Sigmoid colon (tissue), 6 donors: ENCODE measurements at regions not wholly inside any gene's neighbourhood (a gene's known extent, or its start where the extent isn't known, plus 50 kb on each side); places are given as distances from the start of the nearest gene placed in this dataset.

Experiments
- DNase-seq: peaks from one replicate; pipeline ENCODE4 v3.0.0-alpha.2; 2019
- H3K27ac ChIP-seq, 4 donors: fragments of 200-600 bp; sonication (generic); one replicate each; pipeline ENCODE4 v1.5.1; 2016 to 2019; ENCODE audit warnings: mild to moderate bottlenecking in 1 of 4
- H3K27me3 ChIP-seq, 3 donors: fragments of 200-600 bp; sonication (generic); one replicate each; pipeline ENCODE4 v1.5.1; 2019; ENCODE audit warnings: mild to moderate bottlenecking in 1 of 3
- H3K36me3 ChIP-seq, 4 donors: fragments of 200-600 bp; sonication (generic); one replicate each; pipeline ENCODE4 v1.5.1; 2016 to 2019
- H3K4me1 ChIP-seq, 4 donors: fragments of 200-600 bp; sonication (generic); one replicate each; pipeline ENCODE4 v1.5.1; 2017 to 2019
- H3K4me3 ChIP-seq, 4 donors: fragments of 200-600 bp; sonication (generic); one replicate each; pipeline ENCODE4 v1.5.1; 2017 to 2019; ENCODE audit warnings: mild to moderate bottlenecking in 2 of 4, moderate library complexity in 1 of 4
- H3K9me3 ChIP-seq, 4 donors: fragments of 200-600 bp in 3 of 4; sonication (generic) in 3 of 4; one replicate each; pipeline versions ENCODE4 v1.5.1 to v1.6.1; 2013 to 2019
- EP300 ChIP-seq, 4 donors: sonication (generic); formaldehyde crosslinking; IDR thresholded peaks; one replicate each; pipeline ENCODE4 v1.6.1; 2017; ENCODE audit warnings: antibody characterized with exemption in 4 of 4
- POLR2A ChIP-seq, 2 donors: fragments of 450-650 bp; IDR thresholded peaks; one replicate each; pipeline ENCODE4 v1.6.1; 2016; ENCODE audit warnings: antibody characterized with exemption in 2 of 2, mild to moderate bottlenecking in 2 of 2, moderate library complexity in 2 of 2
- POLR2AphosphoS5 ChIP-seq, 4 donors: sonication (generic); formaldehyde crosslinking; IDR thresholded peaks; one replicate each; pipeline ENCODE4 v1.6.1; 2017; ENCODE audit warnings: antibody characterized with exemption in 4 of 4
- WGBS, 2 donors: extraction: QIAGEN DNeasy Blood & Tissue Kit; methylation state at CpG; one replicate each; pipeline ENCODE4 v1.1.7; 2013; 5-methylcytosine and 5-hydroxymethylcytosine counted together
- intact Hi-C: fragments of 100-400 bp; cut with DNase I; formaldehyde crosslinking; loops from one replicate; pipeline ENCODE4 v1.15.1; 2023
- TF ChIP-seq, protein P1 (sequence below), 4 experiments: fragments of 450-650 bp in 3 of 4; fragments of 200-600 bp in 1 of 4; IDR thresholded peaks; one replicate each; pipeline ENCODE4 v1.5.1; 2016 to 2019; ENCODE audit warnings: antibody characterized with exemption in 4 of 4, mild to moderate bottlenecking in 3 of 4, moderate library complexity in 2 of 4
- donor health status: healthy with polysubstance abuse.
- donor health status: healthy.

DNA sequence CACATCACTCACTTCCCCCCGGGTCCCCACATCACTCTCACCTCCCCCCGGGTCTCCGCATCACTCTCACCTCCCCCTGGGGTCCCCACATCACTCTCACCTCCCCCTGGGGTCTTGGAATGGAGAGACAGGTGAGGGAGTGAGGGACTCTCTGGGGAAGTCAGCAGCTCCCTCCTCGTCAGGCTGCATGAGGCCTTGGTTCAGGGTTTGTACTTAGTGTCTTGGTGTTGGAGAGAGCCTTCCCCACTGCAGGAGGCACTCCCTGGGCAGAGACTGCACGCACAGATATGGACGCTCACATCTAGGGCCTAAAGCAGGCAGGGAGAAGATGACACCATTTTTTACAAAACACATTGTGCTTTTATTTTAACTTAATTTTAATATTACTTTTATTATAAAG lies 56.5 kb upstream of the IRX4 start:
- H3K27ac ChIP-seq: no peak overlapping the region
- intact Hi-C loops: no loop called here
- no peaks in the 10 kb centered on the region for H3K27me3 ChIP-seq
- TF ChIP-seq POLR2AphosphoS5 (IDR thresholded peaks at IDR 0.05): no peak
- TF ChIP-seq, protein P1, sequence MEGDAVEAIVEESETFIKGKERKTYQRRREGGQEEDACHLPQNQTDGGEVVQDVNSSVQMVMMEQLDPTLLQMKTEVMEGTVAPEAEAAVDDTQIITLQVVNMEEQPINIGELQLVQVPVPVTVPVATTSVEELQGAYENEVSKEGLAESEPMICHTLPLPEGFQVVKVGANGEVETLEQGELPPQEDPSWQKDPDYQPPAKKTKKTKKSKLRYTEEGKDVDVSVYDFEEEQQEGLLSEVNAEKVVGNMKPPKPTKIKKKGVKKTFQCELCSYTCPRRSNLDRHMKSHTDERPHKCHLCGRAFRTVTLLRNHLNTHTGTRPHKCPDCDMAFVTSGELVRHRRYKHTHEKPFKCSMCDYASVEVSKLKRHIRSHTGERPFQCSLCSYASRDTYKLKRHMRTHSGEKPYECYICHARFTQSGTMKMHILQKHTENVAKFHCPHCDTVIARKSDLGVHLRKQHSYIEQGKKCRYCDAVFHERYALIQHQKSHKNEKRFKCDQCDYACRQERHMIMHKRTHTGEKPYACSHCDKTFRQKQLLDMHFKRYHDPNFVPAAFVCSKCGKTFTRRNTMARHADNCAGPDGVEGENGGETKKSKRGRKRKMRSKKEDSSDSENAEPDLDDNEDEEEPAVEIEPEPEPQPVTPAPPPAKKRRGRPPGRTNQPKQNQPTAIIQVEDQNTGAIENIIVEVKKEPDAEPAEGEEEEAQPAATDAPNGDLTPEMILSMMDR (IDR thresholded peaks at IDR 0.05): no peak
- no peak for TF ChIP-seq EP300 (IDR thresholded peaks at IDR 0.05)
- no peak for TF ChIP-seq POLR2A (IDR thresholded peaks at IDR 0.05)
- H3K4me1 ChIP-seq: no peaks in the 10 kb centered on the region
- H3K4me3 ChIP-seq: no peak overlapping the region
- peaks cover 0 to 8% (median 0%) of the 10 kb centered on the region in 4 donors for H3K36me3 ChIP-seq
- no peak for DNase-seq
- H3K9me3 ChIP-seq: no peaks in the 10 kb centered on the region
- 54 to 75% methylated on average over 6 of the region's 6 CpGs for WGBS, 2 donors

DNA sequence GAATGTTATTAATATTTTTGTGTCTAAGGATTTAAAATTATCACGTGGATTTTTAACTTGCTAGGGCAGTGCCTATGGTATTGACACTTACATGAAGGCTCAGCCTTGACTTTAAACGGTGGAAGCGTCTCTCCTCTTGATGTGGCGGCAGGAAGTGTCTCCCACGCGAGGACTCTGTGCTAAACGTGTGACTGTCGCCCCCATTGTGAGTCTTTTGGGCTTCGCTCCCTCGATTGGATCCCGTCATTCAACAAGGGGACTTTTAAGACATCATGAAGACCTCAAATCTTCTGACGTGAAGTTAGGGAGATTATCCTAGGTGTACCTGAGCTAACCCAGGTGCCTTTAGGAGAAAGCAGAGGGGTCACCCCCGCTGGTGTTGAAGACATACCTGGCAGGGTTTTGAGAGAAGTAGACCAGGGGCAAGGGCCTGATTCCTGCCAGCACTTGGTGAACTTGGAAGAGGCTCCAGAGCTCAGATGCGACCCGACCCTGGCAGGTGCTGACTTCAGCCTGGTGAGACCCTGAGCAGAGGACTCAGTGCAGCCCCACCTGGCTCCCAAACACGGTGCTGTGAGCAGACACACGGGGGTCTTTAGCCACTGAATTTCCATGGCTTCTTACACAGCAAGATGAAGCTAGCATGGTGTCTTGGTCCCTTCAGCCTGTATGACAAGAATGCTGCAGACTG lies 55.7 kb upstream of the IRX4 start:
- no peak overlapping the region for H3K27ac ChIP-seq
- TF ChIP-seq POLR2A (IDR thresholded peaks at IDR 0.05) (no peak), POLR2AphosphoS5 (IDR thresholded peaks at IDR 0.05) (no peak), EP300 (IDR thresholded peaks at IDR 0.05) (no peak)
- TF ChIP-seq, protein P1 (IDR thresholded peaks at IDR 0.05): no peak
- no peaks in the 10 kb centered on the region for H3K9me3 ChIP-seq
- no peak overlapping the region for H3K4me3 ChIP-seq
- peaks cover 0 to 8% (median 0%) of the 10 kb centered on the region in 4 donors for H3K36me3 ChIP-seq
- H3K4me1 ChIP-seq: no peaks in the 10 kb centered on the region
- no peak for DNase-seq
- WGBS, 2 donors: 77 to 79% methylated on average over 17 of the region's 17 CpGs
- H3K27me3 ChIP-seq: no peaks in the 10 kb centered on the region
- intact Hi-C loops: no loop called here

DNA sequence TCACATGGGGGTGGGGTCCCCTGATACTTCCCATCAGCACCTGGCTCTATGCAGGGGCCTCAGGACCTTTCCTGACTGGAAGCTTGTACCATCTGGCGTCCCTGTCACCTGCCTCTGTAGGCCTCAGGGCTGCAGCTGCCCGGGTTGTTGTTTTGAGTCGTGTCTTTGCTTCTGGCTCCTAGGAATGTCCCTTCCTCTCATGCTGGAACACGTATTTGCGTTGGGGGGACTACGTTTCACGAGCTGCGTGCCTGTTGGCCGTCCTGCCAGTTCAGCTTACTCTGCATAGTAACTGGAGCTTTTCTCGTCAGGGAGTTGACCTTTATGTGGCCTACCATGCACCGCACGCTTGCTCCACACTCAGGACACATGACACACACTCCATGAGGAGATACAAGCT lies 54.9 kb upstream of the IRX4 start:
- WGBS, 2 donors: 77 to 85% methylated on average over 12 of the region's 12 CpGs
- TF ChIP-seq EP300 (IDR thresholded peaks at IDR 0.05) (no peak), POLR2AphosphoS5 (IDR thresholded peaks at IDR 0.05) (no peak), POLR2A (IDR thresholded peaks at IDR 0.05) (no peak)
- TF ChIP-seq, protein P1 (IDR thresholded peaks at IDR 0.05): no peak
- Histone ChIP-seq H3K4me1 (no peaks in the 10 kb centered on the region), H3K27ac (no peak overlapping the region), H3K27me3 (no peaks in the 10 kb centered on the region), H3K36me3 (peaks cover 0 to 8% (median 0%) of the 10 kb centered on the region in 4 donors), H3K9me3 (no peaks in the 10 kb centered on the region), H3K4me3 (no peak overlapping the region)
- no peak for DNase-seq
- intact Hi-C loops: no loop called here

DNA sequence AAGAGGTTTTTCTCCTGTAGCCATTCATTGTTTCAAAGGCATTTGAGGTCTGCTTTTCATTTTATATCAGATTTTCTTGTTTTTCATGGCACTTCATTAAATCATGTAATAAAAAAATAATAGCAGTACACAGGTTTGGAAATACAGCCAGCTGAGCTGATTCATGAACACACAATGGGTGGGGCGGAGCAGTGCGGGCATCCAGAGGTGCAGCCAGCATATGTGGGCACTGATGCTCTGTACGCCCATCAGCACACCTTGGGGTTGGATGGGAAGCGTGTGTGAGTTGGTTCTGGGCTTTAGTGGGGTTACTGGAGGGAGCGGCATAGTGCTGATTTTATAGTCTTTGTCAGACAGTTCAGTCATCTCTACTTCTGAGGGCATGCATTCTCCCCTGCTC lies 54.2 kb upstream of the IRX4 start:
- intact Hi-C loops: no loop called here

More for the DNA sequence above, 54.2 kb upstream of the IRX4 start:
- Histone ChIP-seq H3K36me3 (peaks cover 0 to 8% (median 0%) of the 10 kb centered on the region in 4 donors), H3K27ac (no peak overlapping the region), H3K9me3 (no peaks in the 10 kb centered on the region), H3K4me1 (peaks cover 0 to 3% (median 0%) of the 10 kb centered on the region in 4 donors), H3K4me3 (no peak overlapping the region), H3K27me3 (no peaks in the 10 kb centered on the region)
- TF ChIP-seq POLR2A (IDR thresholded peaks at IDR 0.05) (no peak), POLR2AphosphoS5 (IDR thresholded peaks at IDR 0.05) (no peak), EP300 (IDR thresholded peaks at IDR 0.05) (no peak)
- TF ChIP-seq, protein P1 (IDR thresholded peaks at IDR 0.05): no peak
- 71 to 87% methylated on average over 5 of the region's 5 CpGs for WGBS, 2 donors
- no peak for DNase-seq
